Endothelial cell of umbilical vein (primary cell): ENCODE measurements at regions not wholly inside any gene's neighbourhood (a gene's known extent, or its start where the extent isn't known, plus 50 kb on each side); places are given as distances from the start of the nearest gene placed in this dataset.

Experiments
- BruUV-seq: library from RNA; stranded (reverse); fragments of 400-500 nt; replicated peaks from 2 replicates; lab custom pipeline; 2021; lab: Mats Ljungman, UMichigan
- CTCF ChIA-PET: fragments of 300-600, 350-600 bp; sonication (Branson Sonifier 250); formaldehyde crosslinking; loops from one replicate; lab custom pipeline; 2021; ENCODE audit warnings: antibody characterized with exemption, inconsistent platforms; lab: Charles Lee
- POLR2A ChIA-PET: fragments of 300-600, 350-600 bp; sonication (Branson Sonifier 250); formaldehyde crosslinking; loops from one replicate; lab custom pipeline; 2021; ENCODE audit warnings: antibody characterized with exemption, inconsistent platforms; lab: Charles Lee
- DNase-seq: peaks from one replicate; pipeline ENCODE4 v3.0.0-alpha.2; 2011; ENCODE audit warnings: low read depth, low spot score
- FAIRE-seq: peaks from 2 replicates; lab custom pipeline; 2011; peaks lifted over from hg19 to GRCh38; lab: Jason Lieb, UNC
- H2AFZ ChIP-seq: 2 replicates; pipeline ENCODE4 v1.6.0; 2012; ENCODE audit warnings: low read depth, low read length, control low read depth, inconsistent platforms
- H3K27ac ChIP-seq: 2 replicates; pipeline ENCODE4 v1.5.1; 2011; ENCODE audit warnings: low read depth, mild to moderate bottlenecking, control low read depth, low read length, moderate library complexity; ENCODE audit not compliant: insufficient read depth
- H3K27me3 ChIP-seq, 2 experiments: 2 replicates each; pipeline versions ENCODE4 v1.6.0 to v1.6.1; 2011; ENCODE audit warnings: low read length in 2 of 2, mixed read lengths in 1 of 2; ENCODE audit not compliant: control insufficient read depth in 2 of 2, insufficient read depth in 2 of 2
- H3K36me3 ChIP-seq, 2 experiments: 2 replicates in 1 of 2; 3 replicates in 1 of 2; pipeline ENCODE4 v1.5.1; 2011; ENCODE audit warnings: low read length in 2 of 2, mild to moderate bottlenecking in 1 of 2, moderate library complexity in 1 of 2; ENCODE audit not compliant: control insufficient read depth in 2 of 2, insufficient read depth in 2 of 2; ENCODE audit errors: extremely low read depth in 1 of 2
- H3K4me1 ChIP-seq: 3 replicates; pipeline ENCODE4 v1.5.1; 2011; ENCODE audit warnings: mild to moderate bottlenecking, low read length; ENCODE audit not compliant: control insufficient read depth, insufficient read depth; ENCODE audit errors: extremely low read depth
- H3K4me2 ChIP-seq: 2 replicates; pipeline ENCODE4 v1.6.1; 2011; ENCODE audit warnings: low read length, control low read depth, mixed read lengths; ENCODE audit not compliant: insufficient read depth
- H3K4me3 ChIP-seq, 3 experiments: fragments of 200-600 bp in 1 of 3; sonication (generic), shearing (Covaris generic) in 1 of 3; replicated peaks in 1 of 3; 2 replicates each; pipeline ENCODE4 v1.5.1; 2011 to 2016; ENCODE audit warnings: control low read depth in 3 of 3, low read length in 3 of 3, mild to moderate bottlenecking in 2 of 3, inconsistent platforms in 1 of 3, low read depth in 1 of 3, moderate library complexity in 1 of 3; ENCODE audit not compliant: insufficient read depth in 1 of 3
- H3K79me2 ChIP-seq: 2 replicates; pipeline ENCODE4 v1.6.0; 2012; ENCODE audit warnings: low read length, inconsistent platforms; ENCODE audit not compliant: control insufficient read depth, insufficient read depth
- H3K9ac ChIP-seq: replicated peaks from 2 replicates; pipeline ENCODE3; 2011; ENCODE audit warnings: low read length, control low read depth; ENCODE audit not compliant: insufficient read depth; ENCODE audit errors: extremely low read depth
- H3K9me1 ChIP-seq: replicated peaks from 3 replicates; pipeline ENCODE4 v1.6.0; 2011; ENCODE audit warnings: mild to moderate bottlenecking, low read length; ENCODE audit not compliant: control insufficient read depth, insufficient read depth; ENCODE audit errors: extremely low read depth
- H3K9me3 ChIP-seq: replicated peaks from 2 replicates; pipeline ENCODE4 v1.5.1; 2012; ENCODE audit warnings: low read length, inconsistent platforms; ENCODE audit not compliant: control insufficient read depth, insufficient read depth
- H4K20me1 ChIP-seq: replicated peaks from 2 replicates; pipeline ENCODE3; 2011; ENCODE audit warnings: mild to moderate bottlenecking, low read length; ENCODE audit not compliant: control insufficient read depth, insufficient read depth; ENCODE audit errors: extremely low read depth
- CTCF ChIP-seq, 2 donors: IDR thresholded peaks; 1 replicate in 1 of 2; 2 replicates in 1 of 2; pipeline ENCODE4 v1.5.1; 2011; ENCODE audit warnings: low read length in 2 of 2, mild to moderate bottlenecking in 2 of 2, moderate library complexity in 2 of 2, control low read depth in 1 of 2, inconsistent platforms in 1 of 2, low read depth in 1 of 2; ENCODE audit not compliant: insufficient read depth in 1 of 2; ENCODE audit errors: extremely low read depth in 1 of 2
- EZH2 ChIP-seq: IDR thresholded peaks from 2 replicates; pipeline ENCODE4 v1.6.1; 2012; ENCODE audit warnings: borderline replicate concordance, low read depth, mild to moderate bottlenecking, moderate library complexity, low read length, inconsistent platforms; ENCODE audit not compliant: severe bottlenecking
- FOS ChIP-seq: IDR thresholded peaks from 2 replicates; pipeline ENCODE4 v1.6.1; 2011; ENCODE audit warnings: mild to moderate bottlenecking, low read length, moderate library complexity, borderline replicate concordance; ENCODE audit not compliant: insufficient read depth
- GATA2 ChIP-seq: IDR thresholded peaks from 2 replicates; pipeline ENCODE4 v1.7.0; 2011; ENCODE audit warnings: low read depth, mild to moderate bottlenecking, moderate library complexity, mixed read lengths, low read length; ENCODE audit not compliant: insufficient read length, insufficient read depth
- JUN ChIP-seq: IDR thresholded peaks from 2 replicates; pipeline ENCODE4 v1.6.1; 2011; ENCODE audit warnings: borderline replicate concordance, low read depth; ENCODE audit not compliant: insufficient read length, insufficient read depth
- MAX ChIP-seq: IDR thresholded peaks from 2 replicates; pipeline ENCODE4 v1.6.1; 2011; ENCODE audit not compliant: insufficient read depth, insufficient read length
- MYC ChIP-seq: IDR thresholded peaks from one replicate; pipeline ENCODE4 v1.6.1; 2011; ENCODE audit warnings: mild to moderate bottlenecking, low read depth, low read length
- POLR2A ChIP-seq: IDR thresholded peaks from 2 replicates; pipeline ENCODE4 v1.6.1; 2012; ENCODE audit warnings: low read depth, mild to moderate bottlenecking, control low read depth, low read length
- POLR2AphosphoS5 ChIP-seq: IDR thresholded peaks from 2 replicates; pipeline ENCODE4 v1.6.1; 2012; ENCODE audit warnings: low read depth, mild to moderate bottlenecking, control low read depth, low read length, moderate library complexity; ENCODE audit not compliant: insufficient read depth
- dilution Hi-C: fragments of 300-500 bp; cut with MboI; formaldehyde crosslinking; loops from one replicate; pipeline ENCODE4 v1.15.0; 2019; ENCODE audit warnings: low sequenced_read_pairs; ENCODE audit not compliant: extremely low pct_ligation_motif_present
- intact Hi-C: fragments of 100-400 bp; cut with micrococcal nuclease; formaldehyde crosslinking; loops from one replicate; pipeline ENCODE4 v1.10.0; 2022

GRCh38 chr2:59733970-59734369, 819.5 kb downstream of the BCL11A start:
- Histone ChIP-seq H4K20me1 (no peaks in the 10 kb centered on the region), H3K4me1 (no peaks in the 10 kb centered on the region), H3K9me3 (no peaks in the 10 kb centered on the region), H3K79me2 (no peaks in the 10 kb centered on the region), H3K36me3 (no peaks in the 10 kb centered on the region), H3K9ac (no peak overlapping the region), H3K4me2 (no peak overlapping the region), H3K27ac (no peak overlapping the region), H3K4me3 (no peak overlapping the region), H3K9me1 (no peaks in the 10 kb centered on the region), H3K27me3 (no peaks in the 10 kb centered on the region), H2AFZ (no peak overlapping the region)
- BruUV-seq = no TSS peak
- TF ChIP-seq GATA2 = no peak
- intact Hi-C loops (no loop called here), dilution Hi-C loops (no loop called here)
- ChIA-PET POLR2A (no interaction called here), CTCF (no interaction called here)
- DNase-seq (no peak), FAIRE-seq (no peak)

GRCh38 chr2:59733567-59733930, 819.9 kb downstream of the BCL11A start:
- Histone ChIP-seq H3K9ac (no peak overlapping the region), H3K79me2 (no peaks in the 10 kb centered on the region), H3K9me3 (no peaks in the 10 kb centered on the region), H3K4me3 (no peak overlapping the region), H3K27ac (no peak overlapping the region), H3K4me2 (no peak overlapping the region), H3K9me1 (no peaks in the 10 kb centered on the region), H3K27me3 (no peaks in the 10 kb centered on the region), H3K36me3 (no peaks in the 10 kb centered on the region), H3K4me1 (no peaks in the 10 kb centered on the region), H4K20me1 (no peaks in the 10 kb centered on the region), H2AFZ (no peak overlapping the region)
- intact Hi-C loops (no loop called here), dilution Hi-C loops (no loop called here)
- no TSS peak for BruUV-seq
- CTCF ChIA-PET = interaction anchor here (0.6 kb wide), 1 partner anchor 105 kb away, joined by 4 read pairs; no protein-coding TSS in a partner anchor
- DNase-seq (no peak), FAIRE-seq (no peak)
- POLR2A ChIA-PET = no interaction called here
- TF ChIP-seq GATA2 (no peak), MAX (no peak), FOS (no peak), MYC (no peak), JUN (no peak), POLR2A (no peak), POLR2AphosphoS5 (no peak), EZH2 (no peak), CTCF (IDR thresholded peaks at IDR 0.05; ENCODE audit: extremely low read depth in 1 of 2, insufficient read depth in 1 of 2, low read depth in 1 of 2, low read length in 2 of 2) (no peak)
